ENCODE measurements at regions not wholly inside any gene's neighbourhood (a gene's known extent, or its start where the extent isn't known, plus 50 kb on each side); places are given as distances from the start of the nearest gene placed in this dataset.

DNA sequence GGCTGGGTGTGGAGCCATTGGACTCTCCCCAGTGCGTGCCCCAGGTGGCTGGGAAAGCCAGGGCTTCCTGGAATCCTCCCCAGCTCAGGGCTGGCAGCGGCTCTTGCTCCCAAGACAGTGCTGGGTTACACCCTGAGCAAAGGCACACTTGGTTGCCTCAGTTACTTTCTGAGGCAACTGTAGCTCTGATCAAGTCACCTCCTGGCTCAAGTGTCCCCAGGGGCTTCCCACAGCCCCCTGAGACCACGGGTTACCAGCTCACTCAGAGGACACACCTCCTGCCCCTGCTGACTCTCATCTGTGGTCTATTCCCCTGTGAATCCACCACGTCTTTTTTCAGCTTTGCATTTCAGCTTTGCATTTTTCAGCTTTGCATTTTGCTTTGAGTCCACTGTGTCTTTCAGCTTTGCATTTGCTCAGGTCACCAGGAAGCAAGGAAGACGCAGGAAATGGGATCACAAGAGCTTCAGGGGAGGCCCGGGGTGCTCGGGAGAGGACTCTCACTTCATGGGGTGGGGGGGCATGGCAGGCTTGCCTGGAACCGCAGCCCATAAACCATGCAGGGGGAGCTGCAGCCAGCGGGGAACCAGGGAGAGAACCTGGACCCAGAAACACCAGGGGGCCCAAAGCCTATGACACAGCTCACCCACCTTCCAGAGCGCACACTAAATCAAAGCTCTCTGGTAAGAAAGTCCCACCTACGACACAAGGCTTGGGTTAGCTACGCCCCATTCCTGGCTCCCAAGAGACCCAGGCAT is 138.0 kb upstream of the ASB18 start:
- no peak overlapping the region for H3K27ac ChIP-seq (ENCODE audit: extremely low read length, insufficient read depth, low read length)
- CTCF ChIA-PET (ENCODE audit: low intra/inter-chr PET ratio, low total read pairs): no interaction called here
- no peak for TF ChIP-seq HCFC1 (IDR thresholded peaks at IDR 0.05; ENCODE audit: low read depth, low read length)
- no peak for TF ChIP-seq ATAD3A (CRISPR knock-in tag; IDR thresholded peaks at IDR 0.05)
- TF ChIP-seq GPN1 (CRISPR knock-in tag; IDR thresholded peaks at IDR 0.05; ENCODE audit: borderline replicate concordance): no peak
- TF ChIP-seq, protein P1, sequence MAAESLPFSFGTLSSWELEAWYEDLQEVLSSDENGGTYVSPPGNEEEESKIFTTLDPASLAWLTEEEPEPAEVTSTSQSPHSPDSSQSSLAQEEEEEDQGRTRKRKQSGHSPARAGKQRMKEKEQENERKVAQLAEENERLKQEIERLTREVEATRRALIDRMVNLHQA (CRISPR knock-in tag; IDR thresholded peaks at IDR 0.05): no peak
- no peak for TF ChIP-seq ZNF788 (CRISPR knock-in tag; IDR thresholded peaks at IDR 0.05; ENCODE audit: borderline replicate concordance)
- TF ChIP-seq, protein P2, sequence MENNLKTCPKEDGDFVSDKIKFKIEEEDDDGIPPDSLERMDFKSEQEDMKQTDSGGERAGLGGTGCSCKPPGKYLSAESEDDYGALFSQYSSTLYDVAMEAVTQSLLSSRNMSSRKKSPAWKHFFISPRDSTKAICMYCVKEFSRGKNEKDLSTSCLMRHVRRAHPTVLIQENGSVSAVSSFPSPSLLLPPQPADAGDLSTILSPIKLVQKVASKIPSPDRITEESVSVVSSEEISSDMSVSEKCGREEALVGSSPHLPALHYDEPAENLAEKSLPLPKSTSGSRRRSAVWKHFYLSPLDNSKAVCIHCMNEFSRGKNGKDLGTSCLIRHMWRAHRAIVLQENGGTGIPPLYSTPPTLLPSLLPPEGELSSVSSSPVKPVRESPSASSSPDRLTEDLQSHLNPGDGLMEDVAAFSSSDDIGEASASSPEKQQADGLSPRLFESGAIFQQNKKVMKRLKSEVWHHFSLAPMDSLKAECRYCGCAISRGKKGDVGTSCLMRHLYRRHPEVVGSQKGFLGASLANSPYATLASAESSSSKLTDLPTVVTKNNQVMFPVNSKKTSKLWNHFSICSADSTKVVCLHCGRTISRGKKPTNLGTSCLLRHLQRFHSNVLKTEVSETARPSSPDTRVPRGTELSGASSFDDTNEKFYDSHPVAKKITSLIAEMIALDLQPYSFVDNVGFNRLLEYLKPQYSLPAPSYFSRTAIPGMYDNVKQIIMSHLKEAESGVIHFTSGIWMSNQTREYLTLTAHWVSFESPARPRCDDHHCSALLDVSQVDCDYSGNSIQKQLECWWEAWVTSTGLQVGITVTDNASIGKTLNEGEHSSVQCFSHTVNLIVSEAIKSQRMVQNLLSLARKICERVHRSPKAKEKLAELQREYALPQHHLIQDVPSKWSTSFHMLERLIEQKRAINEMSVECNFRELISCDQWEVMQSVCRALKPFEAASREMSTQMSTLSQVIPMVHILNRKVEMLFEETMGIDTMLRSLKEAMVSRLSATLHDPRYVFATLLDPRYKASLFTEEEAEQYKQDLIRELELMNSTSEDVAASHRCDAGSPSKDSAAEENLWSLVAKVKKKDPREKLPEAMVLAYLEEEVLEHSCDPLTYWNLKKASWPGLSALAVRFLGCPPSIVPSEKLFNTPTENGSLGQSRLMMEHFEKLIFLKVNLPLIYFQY (CRISPR knock-in tag; IDR thresholded peaks at IDR 0.05; ENCODE audit: borderline replicate concordance): no peak
- no peak for TF ChIP-seq U2AF2 (IDR thresholded peaks at IDR 0.05; ENCODE audit: low read depth, low read length)
- no peak for TF ChIP-seq NFKB2 (CRISPR knock-in tag; IDR thresholded peaks at IDR 0.05; ENCODE audit: borderline replicate concordance)
- no peak for TF ChIP-seq MATR3 (CRISPR knock-in tag; IDR thresholded peaks at IDR 0.05)
- TF ChIP-seq ZMYM3 (CRISPR knock-in tag; IDR thresholded peaks at IDR 0.05): no peak
- no peak for TF ChIP-seq BORCS8-MEF2B (CRISPR knock-in tag; IDR thresholded peaks at IDR 0.05)
- no peak for TF ChIP-seq ETV6 (CRISPR knock-in tag; conservative IDR thresholded peaks at IDR 0.05)
- TF ChIP-seq CCDC6 (CRISPR knock-in tag; IDR thresholded peaks at IDR 0.05): no peak
- TF ChIP-seq SMAD3 (CRISPR knock-in tag; IDR thresholded peaks at IDR 0.05): no peak
- TF ChIP-seq NFKBIZ (CRISPR knock-in tag; IDR thresholded peaks at IDR 0.05): no peak
- TF ChIP-seq THAP11 (CRISPR knock-in tag; IDR thresholded peaks at IDR 0.05): no peak
- no peak for TF ChIP-seq ZHX1 (CRISPR knock-in tag; IDR thresholded peaks at IDR 0.05; ENCODE audit: low read depth)
- peaks cover 8 to 70% of the 10 kb centered on the region in 2 experiments for H3K27me3 ChIP-seq (ENCODE audit: control insufficient read depth in 1 of 2, insufficient read depth in 2 of 2, low read length in 2 of 2)
- no peak overlapping the region for H3K4me2 ChIP-seq (ENCODE audit: low read depth, low read length)
- ATAC-seq (no peak), FAIRE-seq (no peak), DNase-seq (ENCODE audit: low spot score) (no peak)
- no peaks in the 10 kb centered on the region for H4K20me1 ChIP-seq (ENCODE audit: insufficient read depth, low read length)
- WGBS (ENCODE audit: low lambda C conversion rate): 8% methylated on average over 11 of the region's 12 CpGs
- in situ Hi-C loops (cut with HindIII; ENCODE audit: extremely low pct_ligation_motif_present, low pct_unique_long_range_greater_than_20kb): no loop called here
- POLR2A ChIA-PET: no interaction called here
- peaks cover 7% of the 10 kb centered on the region; the same call in 1 of the 2 replicates for H3K4me1 ChIP-seq (ENCODE audit: insufficient read depth, low read length)
- no peak overlapping the region for H3K9ac ChIP-seq (ENCODE audit: insufficient read depth, low read depth, low read length)
- H3K4me3 ChIP-seq (replicated peaks in 1 of 3; ENCODE audit: insufficient read depth in 1 of 3, low read depth in 2 of 3, low read length in 3 of 3): no peak overlapping the region
- intact Hi-C loops (cut with micrococcal nuclease; ENCODE audit: unreplicated experiment): no loop called here
- H3K36me3 ChIP-seq (replicated peaks in 1 of 2; ENCODE audit: control insufficient read depth in 1 of 2, insufficient read depth in 2 of 2, low read length in 2 of 2): no peaks in the 10 kb centered on the region
- H2AFZ ChIP-seq (ENCODE audit: low read length): no peak overlapping the region
- BruUV-seq (replicated peaks): no TSS peak
- no peaks in the 10 kb centered on the region for H3K79me2 ChIP-seq (ENCODE audit: insufficient read depth, low read length)
- H3K9me3 ChIP-seq (ENCODE audit: low read length): no peaks in the 10 kb centered on the region
